ENCODE measurements at regions not wholly inside any gene's neighbourhood (a gene's known extent, or its start where the extent isn't known, plus 50 kb on each side); places are given as distances from the start of the nearest gene placed in this dataset.

DNA sequence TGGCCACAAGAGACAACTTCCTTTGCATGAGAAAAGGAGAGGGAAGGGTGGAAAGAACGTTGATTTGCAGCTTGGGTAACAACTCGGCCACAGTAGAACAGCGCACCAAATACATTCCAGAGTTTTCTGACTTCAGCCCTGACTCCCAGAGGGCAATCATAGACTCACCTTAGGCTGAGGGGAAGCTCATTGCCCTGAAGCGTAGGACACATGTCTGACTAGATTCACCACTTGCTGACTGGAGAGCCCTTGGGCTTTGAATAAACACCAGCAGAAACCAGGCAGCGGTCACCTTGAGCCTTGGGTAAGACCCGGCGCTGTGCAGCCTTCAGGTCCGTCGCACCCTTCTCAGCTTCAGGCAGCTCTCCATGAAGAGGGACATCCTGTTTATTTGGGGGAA is 151.8 kb upstream of the GRIA4 start:
- TF ChIP-seq GATA3 (IDR thresholded peaks at IDR 0.05; ENCODE audit: low read depth, low read length), result no peak
- no peak for TF ChIP-seq GATA2 (IDR thresholded peaks at IDR 0.05; ENCODE audit: low read depth, low read length)

GRCh38 chr11:105456950-105457349 is 152.9 kb upstream of the GRIA4 start:
- TF ChIP-seq GATA3 (IDR thresholded peaks at IDR 0.05; ENCODE audit: low read depth, low read length) (no peak), GATA2 (IDR thresholded peaks at IDR 0.05; ENCODE audit: low read depth, low read length) (no peak)

DNA sequence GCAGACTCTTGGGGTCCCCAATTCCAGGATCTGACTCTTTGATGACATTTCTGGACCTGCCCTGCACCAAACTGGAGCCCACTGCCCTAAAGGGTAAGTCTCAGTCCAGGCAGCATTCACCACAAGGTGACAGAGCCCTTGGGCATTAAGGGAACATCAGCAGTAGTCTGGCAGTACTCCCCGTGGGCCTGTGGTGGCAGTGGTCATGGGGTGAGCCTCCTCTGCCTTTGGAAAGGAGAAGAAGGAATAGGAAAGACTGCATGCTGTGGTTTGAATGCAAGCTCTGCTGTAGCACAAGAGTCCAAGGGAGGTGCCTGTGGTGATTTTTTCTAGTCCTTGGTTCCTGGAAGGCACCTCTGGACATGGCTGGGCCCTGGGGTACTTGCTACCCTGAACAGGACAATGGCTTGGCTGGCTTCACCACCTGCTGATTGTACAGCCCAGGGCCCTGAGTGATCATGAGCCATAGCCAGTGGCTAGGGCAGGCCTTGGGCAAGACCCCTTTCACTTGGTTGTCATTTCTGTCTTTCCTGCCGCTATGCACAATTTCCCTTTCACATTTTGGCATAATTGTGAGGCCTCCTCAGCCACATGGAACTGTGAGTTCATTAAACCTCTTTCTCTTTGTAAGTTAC is 160.7 kb upstream of the GRIA4 start:
- no peak for TF ChIP-seq GATA3 (IDR thresholded peaks at IDR 0.05; ENCODE audit: low read depth, low read length)
- TF ChIP-seq GATA2 (IDR thresholded peaks at IDR 0.05; ENCODE audit: low read depth, low read length), result no peak

GRCh38 chr11:105448703-105449079 is 161.2 kb upstream of the GRIA4 start:
- no peak for TF ChIP-seq GATA3 (IDR thresholded peaks at IDR 0.05; ENCODE audit: low read depth, low read length)
- no peak for TF ChIP-seq GATA2 (IDR thresholded peaks at IDR 0.05; ENCODE audit: low read depth, low read length)

GRCh38 chr11:105447936-105448702 is 161.8 kb upstream of the GRIA4 start:
- TF ChIP-seq GATA3 (IDR thresholded peaks at IDR 0.05; ENCODE audit: low read depth, low read length) (no peak), GATA2 (IDR thresholded peaks at IDR 0.05; ENCODE audit: low read depth, low read length) (no peak)

DNA sequence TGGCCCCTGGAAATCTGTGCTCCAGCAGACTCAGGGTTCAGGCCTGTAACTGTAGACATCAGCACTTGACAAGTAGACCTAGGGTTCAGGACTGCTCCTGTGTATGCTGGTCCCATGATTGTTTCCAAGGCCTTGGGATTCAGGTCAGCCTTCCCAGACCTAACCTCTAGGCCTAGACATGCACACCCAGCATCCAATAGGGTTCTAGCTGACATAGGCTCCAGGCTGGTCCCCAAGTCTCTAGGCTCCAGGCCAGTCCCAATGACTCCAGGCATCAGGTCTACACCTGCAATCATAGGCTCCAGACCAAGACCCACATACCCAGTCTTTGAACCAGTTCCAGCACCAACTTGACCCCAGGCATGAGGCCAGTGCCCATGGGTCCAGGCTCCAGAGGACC is 166.2 kb upstream of the GRIA4 start:
- TF ChIP-seq GATA3 (IDR thresholded peaks at IDR 0.05; ENCODE audit: low read depth, low read length) (no peak), GATA2 (IDR thresholded peaks at IDR 0.05; ENCODE audit: low read depth, low read length) (no peak)

GRCh38 chr11:105432241-105432995 is 177.5 kb upstream of the GRIA4 start:
- TF ChIP-seq GATA3 (IDR thresholded peaks at IDR 0.05; ENCODE audit: low read depth, low read length), result no peak
- TF ChIP-seq GATA2 (IDR thresholded peaks at IDR 0.05; ENCODE audit: low read depth, low read length), result no peak

- TF ChIP-seq GATA3 (IDR thresholded peaks at IDR 0.05; ENCODE audit: low read depth, low read length) (peak; percentile 51; the same call in 1 of the 2 replicates), GATA2 (IDR thresholded peaks at IDR 0.05; ENCODE audit: low read depth, low read length) (peak; percentile 66)
Observed at GRCh38 chr11:105429096-105429910, 180.6 kb upstream of the GRIA4 start.

GRCh38 chr11:105407101-105407500 is 202.8 kb upstream of the GRIA4 start:
- TF ChIP-seq GATA3 (IDR thresholded peaks at IDR 0.05; ENCODE audit: low read depth, low read length) (no peak), GATA2 (IDR thresholded peaks at IDR 0.05; ENCODE audit: low read depth, low read length) (no peak)

- peak; percentile 75 for TF ChIP-seq GATA2 (IDR thresholded peaks at IDR 0.05; ENCODE audit: low read depth, low read length)
- TF ChIP-seq GATA3 (IDR thresholded peaks at IDR 0.05; ENCODE audit: low read depth, low read length), result peak; percentile 82
Observed at GRCh38 chr11:105401269-105401809, 208.5 kb upstream of the GRIA4 start.

GRCh38 chr11:105399511-105399910 is 210.4 kb upstream of the GRIA4 start:
- TF ChIP-seq GATA3 (IDR thresholded peaks at IDR 0.05; ENCODE audit: low read depth, low read length) (no peak), GATA2 (IDR thresholded peaks at IDR 0.05; ENCODE audit: low read depth, low read length) (no peak)

- TF ChIP-seq GATA2 (IDR thresholded peaks at IDR 0.05; ENCODE audit: low read depth, low read length) (no peak), GATA3 (IDR thresholded peaks at IDR 0.05; ENCODE audit: low read depth, low read length) (no peak)
Observed at GRCh38 chr11:105398636-105399035, 211.2 kb upstream of the GRIA4 start.

DNA sequence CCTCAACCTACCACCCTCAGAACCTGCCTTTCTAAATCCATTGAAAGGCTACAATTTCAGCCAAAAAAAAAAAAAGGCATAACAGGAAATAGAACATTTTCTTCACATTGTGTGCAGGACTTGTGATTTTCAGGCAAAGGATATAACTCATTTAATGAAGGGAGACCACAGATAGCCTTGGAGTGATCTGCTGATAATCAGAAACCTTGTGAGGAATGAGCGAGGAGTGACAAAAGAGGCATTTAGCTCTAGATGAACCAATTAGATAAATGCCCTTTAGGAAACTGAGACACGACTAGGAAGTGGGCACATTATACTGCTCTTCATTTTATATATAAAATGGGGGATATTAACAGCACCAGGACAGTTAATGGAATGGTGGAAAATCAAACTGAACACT is 216.5 kb upstream of the GRIA4 start:
- no peak for TF ChIP-seq GATA3 (IDR thresholded peaks at IDR 0.05; ENCODE audit: low read depth, low read length)
- TF ChIP-seq GATA2 (IDR thresholded peaks at IDR 0.05; ENCODE audit: low read depth, low read length), result no peak
